CD1c-positive myeloid dendritic cell (primary cell): ENCODE measurements at regions not wholly inside any gene's neighbourhood (a gene's known extent, or its start where the extent isn't known, plus 50 kb on each side); places are given as distances from the start of the nearest gene placed in this dataset.
A peak's percentile ranks its signal among the peaks of the same experiment; 100 is the strongest.

ENCODE experiments used
- DNase-seq: peaks from one replicate; pipeline ENCODE4 v3.0.0-alpha.2; 2016; ENCODE audit errors: extremely low spot score

DNA sequence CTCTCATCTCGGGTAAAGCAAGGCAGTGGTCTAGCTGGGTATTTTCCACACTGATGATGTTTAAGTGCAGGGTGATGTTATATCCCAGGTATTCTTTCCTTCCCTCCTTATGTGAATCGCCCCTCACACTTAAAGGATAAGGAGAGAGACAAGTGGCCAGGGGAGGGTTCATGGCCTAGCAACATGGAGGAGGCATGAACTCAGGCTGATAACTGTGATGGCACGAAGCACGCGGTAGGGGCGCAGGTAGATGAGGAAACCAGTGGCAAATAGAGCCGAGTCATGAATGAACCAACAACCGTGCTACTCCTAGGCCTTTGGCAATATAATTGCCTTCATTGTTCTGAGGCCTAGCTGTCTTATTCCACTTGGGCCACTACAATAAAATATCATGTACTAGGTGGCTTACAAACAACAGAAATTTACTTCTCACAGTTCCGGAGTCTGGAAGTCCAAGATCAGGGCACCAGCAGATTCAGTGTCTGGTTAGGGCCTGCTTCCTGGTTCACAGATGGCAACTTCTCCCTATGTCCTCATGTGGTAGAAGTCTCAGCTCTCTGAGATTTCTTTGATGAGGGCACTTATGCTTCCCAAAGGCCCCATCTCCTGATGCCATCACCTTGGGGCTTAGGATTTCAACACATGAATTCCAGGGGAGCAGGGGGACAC, 56.0 kb upstream of the PIK3CG start:
- DNase-seq, result no peak

DNA sequence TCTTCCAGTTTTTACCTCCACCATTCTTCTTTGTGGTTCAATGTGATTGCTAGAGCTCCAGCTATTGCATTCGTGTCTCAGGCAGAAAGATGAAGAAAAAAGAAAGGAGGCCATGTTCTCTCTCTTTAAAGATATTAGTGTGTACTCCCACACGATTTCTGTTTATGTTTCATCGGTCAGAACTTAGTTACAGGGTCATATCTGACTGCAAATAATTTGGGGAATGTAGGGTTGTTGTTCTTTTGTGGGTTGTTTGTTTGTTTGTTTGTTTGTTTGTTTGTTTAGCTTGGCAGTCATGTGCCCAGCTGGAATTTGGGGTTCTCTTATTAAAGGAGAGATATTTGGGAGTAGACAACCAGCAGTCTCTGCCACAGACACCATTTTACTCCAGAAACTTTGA, 53.6 kb upstream of the PIK3CG start:
- DNase-seq, result no peak

DNA sequence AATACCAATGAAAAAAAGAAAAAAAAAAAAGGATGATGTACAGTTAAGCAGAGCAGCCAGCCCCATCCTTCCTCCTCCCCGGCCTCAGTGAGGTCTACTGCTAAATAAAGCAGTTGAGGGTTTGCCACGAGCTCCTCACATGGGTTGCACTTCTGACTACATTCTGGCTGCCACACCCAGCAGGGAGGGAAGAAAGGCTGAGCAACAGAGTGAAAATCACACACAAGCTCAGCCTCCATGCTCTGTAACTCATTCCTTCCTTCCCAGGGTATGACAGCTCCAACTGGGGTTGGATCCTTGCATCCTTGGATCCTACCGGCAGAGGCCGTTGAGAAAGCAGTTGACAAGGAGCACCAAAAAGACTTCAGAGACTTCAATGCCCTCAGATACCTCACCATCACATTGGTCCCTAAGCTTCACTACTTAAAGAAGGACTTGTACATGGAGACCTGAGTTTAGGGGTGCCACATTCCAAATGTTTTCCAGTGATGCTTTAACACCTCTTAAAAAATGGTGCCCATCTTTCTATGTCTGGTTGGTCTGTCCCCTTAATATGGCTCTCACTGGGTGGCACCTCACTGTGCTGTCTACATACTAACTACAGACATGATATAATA, 52.9 kb upstream of the PIK3CG start:
- peak; percentile 16 for DNase-seq

DNA sequence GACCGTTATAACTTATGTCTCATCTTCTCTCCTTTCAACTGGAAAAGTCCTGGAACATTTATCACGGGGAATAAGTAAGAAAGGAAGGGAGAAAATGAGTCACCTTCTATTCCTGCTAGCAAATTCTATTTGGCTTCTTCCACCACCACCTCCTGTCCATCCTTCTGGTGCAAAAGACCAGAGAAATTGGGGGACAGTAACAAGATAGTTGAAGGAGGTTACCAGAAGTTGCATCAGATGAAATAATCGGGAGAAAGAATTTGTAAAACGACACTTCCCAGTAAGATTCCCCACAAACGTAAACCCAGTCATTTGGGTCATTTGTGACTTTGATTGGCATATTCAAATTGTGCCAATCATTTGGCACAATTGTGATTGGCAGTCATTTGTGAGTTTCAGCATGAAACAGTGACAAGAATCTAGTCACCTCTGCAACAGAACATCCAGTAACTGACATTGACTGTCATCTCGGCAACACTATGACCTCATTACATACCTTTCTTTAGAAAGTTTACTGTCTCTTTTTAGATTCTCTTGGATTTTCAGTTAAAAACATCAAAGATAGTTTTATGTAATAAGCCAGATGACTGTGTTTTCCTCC, 51.3 kb upstream of the PIK3CG start:
- no peak for DNase-seq

DNA sequence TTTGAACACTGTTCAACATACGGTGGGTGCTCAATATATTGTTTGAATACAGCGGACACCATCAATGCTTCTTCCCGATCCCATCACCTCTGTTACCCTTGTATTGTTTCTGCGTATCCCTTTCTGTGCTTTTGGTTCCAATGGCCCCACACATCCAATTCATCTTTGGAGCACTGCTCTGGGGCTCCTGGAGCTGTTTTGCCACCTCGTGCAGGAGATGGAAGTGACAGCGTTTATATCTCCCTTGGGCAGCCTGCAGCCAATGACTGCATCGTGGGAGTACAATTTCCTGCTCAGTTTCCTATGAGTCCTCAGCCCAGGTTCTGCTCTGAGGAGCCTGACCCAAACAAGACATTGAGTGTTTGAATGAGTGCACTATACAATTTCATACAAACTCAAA, 50.2 kb upstream of the PIK3CG start:
- DNase-seq, result no peak
